Astrocyte (in vitro differentiated cells and primary cell): ENCODE measurements at regions not wholly inside any gene's neighbourhood (a gene's known extent, or its start where the extent isn't known, plus 50 kb on each side); places are given as distances from the start of the nearest gene placed in this dataset.

Experiments used
- CTCF ChIP-seq: IDR thresholded peaks from 2 replicates; pipeline ENCODE4 v1.5.1; 2011; ENCODE audit warnings: low read depth, mild to moderate bottlenecking, inconsistent platforms, low read length, moderate library complexity; ENCODE audit not compliant: insufficient read depth
- EZH2 ChIP-seq: IDR thresholded peaks from 2 replicates; pipeline ENCODE4 v1.6.1; 2012; ENCODE audit warnings: mild to moderate bottlenecking, low read length, inconsistent platforms; ENCODE audit not compliant: insufficient read depth

- no peak for TF ChIP-seq CTCF
- no peak for TF ChIP-seq EZH2
Observed at GRCh38 chr3:74343391-74343790, 271.1 kb downstream of the CNTN3 start.
